Chondrocyte (in vitro differentiated cells): ENCODE measurements at regions not wholly inside any gene's neighbourhood (a gene's known extent, or its start where the extent isn't known, plus 50 kb on each side); places are given as distances from the start of the nearest gene placed in this dataset.
"Not testable (repeated sequence)": the region's sequence is repeated elsewhere in the genome, so short reads cannot be mapped to it uniquely, and the experiment has no call there.

Source experiments
- DNase-seq: peaks from one replicate; pipeline ENCODE4 v3.0.0; 2021; ENCODE audit warnings: mixed read lengths, low spot score
- H3K27ac Mint-ChIP-seq: one replicate; pipeline ENCODE4 v1.8.0; 2021; ENCODE audit warnings: mild to moderate bottlenecking, moderate library complexity, mixed read lengths; ENCODE audit not compliant: unreplicated experiment
- H3K27me3 Mint-ChIP-seq: 2 replicates; pipeline ENCODE4 v1.8.0; 2021; ENCODE audit warnings: low read depth, mixed read lengths
- H3K36me3 Mint-ChIP-seq: 2 replicates; pipeline ENCODE4 v1.8.0; 2021; ENCODE audit warnings: low read depth, mixed read lengths
- H3K4me1 Mint-ChIP-seq: 2 replicates; pipeline ENCODE4 v1.8.0; 2021; ENCODE audit warnings: low read depth, mild to moderate bottlenecking, mixed read lengths
- H3K4me3 Mint-ChIP-seq: one replicate; pipeline ENCODE4 v1.8.0; 2021; ENCODE audit warnings: mild to moderate bottlenecking, moderate library complexity, mixed read lengths; ENCODE audit not compliant: unreplicated experiment
- H3K9me3 Mint-ChIP-seq: 2 replicates; pipeline ENCODE4 v1.8.0; 2021; ENCODE audit warnings: low read depth, mixed read lengths
- CTCF ChIP-seq: fragments of 200-600 bp; sonication (generic); IDR thresholded peaks from 2 replicates; pipeline ENCODE4 v1.5.0; 2021; ENCODE audit warnings: antibody characterized with exemption, mild to moderate bottlenecking, moderate library complexity

- no peak for TF ChIP-seq CTCF
- Mint-ChIP-seq H3K27me3 (no peaks in the 10 kb centered on the region), H3K27ac (no peak overlapping the region), H3K4me1 (no peaks in the 10 kb centered on the region), H3K9me3 (peaks cover 30% of the 10 kb centered on the region), H3K36me3 (no peaks in the 10 kb centered on the region), H3K4me3 (no peak overlapping the region)
- no peak for DNase-seq
Observed at GRCh38 chr4:183374950-183375555, 52.8 kb upstream of the CLDN24 start.

GRCh38 chr4:183376381-183376780 is 54.2 kb upstream of the CLDN24 start:
- H3K36me3 Mint-ChIP-seq, result no peaks in the 10 kb centered on the region
- no peaks in the 10 kb centered on the region for H3K27me3 Mint-ChIP-seq
- peaks cover 30% of the 10 kb centered on the region for H3K9me3 Mint-ChIP-seq
- TF ChIP-seq CTCF, result no peak
- no peak for DNase-seq
- no peak overlapping the region for H3K27ac Mint-ChIP-seq
- H3K4me3 Mint-ChIP-seq, result no peak overlapping the region
- no peaks in the 10 kb centered on the region for H3K4me1 Mint-ChIP-seq

GRCh38 chr4:183377491-183377890 is 55.3 kb upstream of the CLDN24 start:
- TF ChIP-seq CTCF, result no peak
- Mint-ChIP-seq H3K27me3 (no peaks in the 10 kb centered on the region), H3K4me3 (no peak overlapping the region), H3K4me1 (no peaks in the 10 kb centered on the region), H3K27ac (no peak overlapping the region), H3K9me3 (peaks cover 28% of the 10 kb centered on the region), H3K36me3 (no peaks in the 10 kb centered on the region)
- no peak for DNase-seq

GRCh38 chr4:183378347-183378746 is 56.1 kb upstream of the CLDN24 start:
- not testable (repeated sequence) for H3K36me3 Mint-ChIP-seq, DNase-seq, H3K27ac Mint-ChIP-seq, H3K4me3 Mint-ChIP-seq, H3K27me3 Mint-ChIP-seq, H3K4me1 Mint-ChIP-seq
- peaks cover 20% of the 10 kb centered on the region for H3K9me3 Mint-ChIP-seq

- H3K27ac Mint-ChIP-seq, result no peak overlapping the region
- peak; percentile 11 for DNase-seq
- no peak overlapping the region for H3K4me3 Mint-ChIP-seq
- no peak for TF ChIP-seq CTCF
- no peaks in the 10 kb centered on the region for H3K27me3 Mint-ChIP-seq
- H3K9me3 Mint-ChIP-seq, result peaks cover 16% of the 10 kb centered on the region
- no peaks in the 10 kb centered on the region for H3K36me3 Mint-ChIP-seq
- H3K4me1 Mint-ChIP-seq, result no peaks in the 10 kb centered on the region
Observed at GRCh38 chr4:183380901-183381300, 58.7 kb upstream of the CLDN24 start.

GRCh38 chr4:183383606-183384005 is 60.8 kb upstream of the CDKN2AIP start:
- TF ChIP-seq CTCF, result no peak
- Mint-ChIP-seq H3K4me1 (no peaks in the 10 kb centered on the region), H3K27me3 (peaks cover 3% of the 10 kb centered on the region), H3K9me3 (peaks cover 6% of the 10 kb centered on the region), H3K36me3 (no peaks in the 10 kb centered on the region), H3K27ac (no peak overlapping the region), H3K4me3 (no peak overlapping the region)
- DNase-seq, result peak; percentile 70
